HG03558 (cell line): ENCODE measurements at regions not wholly inside any gene's neighbourhood (a gene's known extent, or its start where the extent isn't known, plus 50 kb on each side); places are given as distances from the start of the nearest gene placed in this dataset.
"Not testable (repeated sequence)": the region's sequence is repeated elsewhere in the genome, so short reads cannot be mapped to it uniquely, and the experiment has no call there.

Experiments used
- ATAC-seq: cut with Tn5 transposase; IDR thresholded peaks from one replicate; pipeline ENCODE4 v1.9.1; 2021; ENCODE audit warnings: moderate number of reproducible peaks; ENCODE audit not compliant: unreplicated experiment; ENCODE audit errors: extremely low read depth

DNA sequence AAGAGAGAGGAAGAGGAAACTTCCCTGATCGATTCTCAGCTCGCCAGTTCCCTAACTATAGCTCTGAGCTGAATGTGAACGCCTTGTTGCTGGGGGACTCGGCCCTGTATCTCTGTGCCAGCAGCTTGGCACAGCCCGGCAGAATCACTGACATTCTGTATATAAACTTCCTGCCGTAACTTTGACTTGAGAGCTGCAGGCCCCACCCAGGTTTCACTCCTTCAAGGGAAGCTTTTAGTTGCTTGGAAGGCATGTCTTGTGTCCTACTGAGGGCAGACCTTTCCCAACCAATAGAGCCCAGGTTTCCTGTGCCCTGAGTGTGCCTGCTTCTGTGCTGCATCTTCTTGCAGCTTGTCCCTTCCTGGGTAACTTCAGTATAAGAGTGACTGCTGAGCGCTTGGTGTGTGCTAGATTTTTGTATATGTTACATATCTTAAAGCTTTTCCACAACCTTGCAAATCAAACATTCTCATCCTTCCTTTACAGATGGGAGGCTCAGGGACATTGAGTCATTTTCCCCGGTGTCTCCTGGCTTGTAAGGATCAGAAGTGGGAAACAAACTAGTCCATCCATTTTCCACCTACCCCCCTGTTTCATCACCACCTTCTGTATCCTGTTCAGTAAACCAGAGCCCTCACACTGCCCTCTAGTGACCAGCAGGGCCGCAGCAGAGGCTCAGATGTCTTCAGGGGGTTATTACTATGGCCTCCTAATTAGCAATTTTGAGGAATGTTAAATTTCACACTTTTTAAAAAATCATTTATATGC is 225.2 kb upstream of the PRSS58 start:
- no peak for ATAC-seq

DNA sequence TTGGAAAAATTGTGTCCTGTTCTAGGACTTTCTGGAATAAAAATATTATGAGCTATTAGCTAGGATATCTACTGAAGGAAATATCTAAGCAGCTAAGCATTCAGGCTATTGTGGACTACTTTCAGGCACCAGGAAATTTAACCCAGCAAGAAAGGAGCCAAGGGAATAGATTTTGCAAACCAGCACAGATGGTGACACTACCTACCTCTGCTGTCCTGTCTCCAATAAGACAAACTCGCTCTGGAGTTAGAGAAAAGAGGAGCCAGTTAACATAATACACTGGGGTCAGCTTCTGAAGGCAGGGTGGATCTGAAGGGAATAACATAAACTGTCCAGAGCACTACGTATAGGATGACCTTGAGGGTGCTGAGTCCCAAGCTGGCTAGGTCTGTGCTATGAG is 223.7 kb upstream of the PRSS58 start:
- ATAC-seq = no peak

DNA sequence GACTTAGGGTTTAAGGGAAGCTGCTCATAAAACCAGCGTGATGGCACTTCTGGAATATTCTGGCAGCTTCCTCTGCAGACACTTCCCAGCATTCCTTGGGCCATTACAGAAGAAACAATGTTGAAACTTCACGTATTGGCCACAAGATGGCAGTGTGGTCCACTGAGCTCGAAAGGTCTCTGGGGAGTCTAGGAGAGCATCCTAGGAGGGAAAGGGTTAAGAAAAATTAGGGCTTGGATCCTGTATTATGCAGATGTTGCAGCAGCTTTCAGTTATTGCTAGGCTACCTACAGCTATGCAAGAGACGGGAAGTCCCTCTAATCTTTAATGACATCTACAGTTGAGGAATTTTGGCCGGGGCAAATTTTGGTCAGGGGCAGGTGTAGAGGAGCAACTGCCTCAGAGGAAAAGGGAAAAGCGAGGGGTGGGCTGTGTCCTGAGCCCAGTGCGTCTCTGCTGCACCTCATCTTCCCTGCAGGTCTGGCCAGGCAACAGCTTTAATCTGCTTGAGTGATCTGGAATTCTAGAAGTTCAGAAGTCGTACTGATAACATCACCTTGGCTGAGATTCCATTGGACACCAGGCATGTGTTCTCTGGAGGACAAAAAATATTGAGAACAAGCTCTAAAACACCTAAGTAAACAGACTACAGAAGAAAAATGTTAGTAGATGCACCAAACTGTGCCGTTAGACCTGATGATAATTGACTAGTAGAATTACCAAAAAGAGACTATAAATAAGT is 220.8 kb upstream of the PRSS58 start:
- peak; percentile 60 for ATAC-seq

DNA sequence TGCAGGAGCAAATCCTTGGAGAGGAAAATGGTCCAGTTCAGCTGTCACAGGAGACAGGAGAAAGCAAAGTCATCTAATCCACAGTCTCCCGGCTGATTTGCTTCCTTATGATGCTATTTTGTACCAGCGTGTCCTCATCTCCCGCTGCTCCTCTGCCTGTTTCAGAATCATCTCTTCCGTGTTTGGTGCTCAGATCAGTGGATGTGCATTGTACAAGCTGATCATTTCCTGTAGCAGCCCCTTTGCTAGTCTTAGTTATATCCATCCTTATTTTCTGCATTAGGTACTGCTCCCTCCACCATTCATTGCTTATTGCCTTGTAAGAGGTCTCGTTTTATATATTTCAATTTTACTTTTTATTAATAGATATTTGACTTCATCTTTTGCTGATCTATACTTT is 219.9 kb upstream of the PRSS58 start:
- not testable (repeated sequence) for ATAC-seq

DNA sequence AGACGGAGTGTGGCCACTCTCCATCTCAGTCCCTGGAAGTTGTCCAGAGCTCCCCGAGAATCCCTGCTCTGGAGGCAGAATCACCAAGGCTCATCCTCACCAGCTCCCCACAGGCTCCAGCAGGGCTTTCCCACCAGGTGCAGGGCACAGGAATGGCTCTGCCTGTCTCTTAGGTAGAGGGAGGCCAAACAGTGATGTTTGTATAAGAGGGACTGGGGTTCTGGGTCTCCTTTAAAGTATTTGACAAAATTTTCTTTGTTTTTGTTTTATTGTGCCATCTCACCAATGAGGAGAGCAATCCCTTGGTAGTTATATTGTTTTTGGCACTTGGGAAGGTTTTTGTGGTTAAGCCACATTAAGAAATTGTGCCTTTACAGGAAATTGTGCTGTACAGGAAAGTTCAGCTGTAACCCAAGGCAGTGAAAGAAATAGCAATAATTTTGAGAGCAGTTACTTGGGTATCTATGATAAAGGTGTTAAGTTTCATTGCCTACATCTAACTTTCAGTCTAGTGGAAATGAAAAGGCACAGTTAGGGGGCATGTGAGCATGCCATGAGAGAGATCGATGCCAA is 219.3 kb upstream of the PRSS58 start:
- no peak for ATAC-seq

DNA sequence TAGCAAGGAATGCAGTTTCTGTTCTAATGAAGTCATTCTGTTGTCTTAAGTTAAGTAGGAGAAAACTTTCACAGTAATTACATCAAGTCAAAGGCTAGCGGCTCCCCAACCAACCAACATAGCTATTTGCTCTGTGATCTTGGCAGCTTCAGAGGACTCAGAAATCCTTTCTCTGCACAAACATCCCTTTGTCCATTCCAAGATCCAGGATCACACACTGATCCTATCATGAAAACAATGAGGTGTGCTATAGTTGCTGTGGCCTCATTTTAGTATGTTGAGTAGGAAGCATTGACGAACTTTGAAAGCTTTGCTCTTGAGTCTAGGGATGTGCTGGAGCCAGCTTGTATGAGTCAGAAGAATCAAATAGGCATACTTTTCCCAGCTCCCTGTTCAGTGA is 218.2 kb upstream of the PRSS58 start:
- ATAC-seq = no peak

DNA sequence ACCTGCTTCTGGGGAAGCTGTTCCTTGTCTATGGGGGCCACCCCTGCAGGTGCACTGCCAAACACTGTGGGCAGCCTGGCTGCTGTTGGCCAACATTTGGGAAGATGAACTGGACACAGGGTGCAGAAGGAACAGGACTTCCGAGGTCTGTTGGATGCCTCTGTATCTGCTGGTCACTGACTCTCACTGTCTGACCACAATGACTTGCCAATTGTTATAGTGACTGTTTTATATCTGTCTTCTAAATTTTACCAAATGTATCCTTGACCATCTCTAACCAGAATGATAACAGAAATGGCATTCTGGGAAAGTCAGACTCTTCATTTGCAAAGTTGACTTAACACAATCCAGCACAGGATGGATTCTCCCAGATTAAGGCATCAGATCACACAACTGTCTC is 214.0 kb upstream of the PRSS58 start:
- no peak for ATAC-seq

DNA sequence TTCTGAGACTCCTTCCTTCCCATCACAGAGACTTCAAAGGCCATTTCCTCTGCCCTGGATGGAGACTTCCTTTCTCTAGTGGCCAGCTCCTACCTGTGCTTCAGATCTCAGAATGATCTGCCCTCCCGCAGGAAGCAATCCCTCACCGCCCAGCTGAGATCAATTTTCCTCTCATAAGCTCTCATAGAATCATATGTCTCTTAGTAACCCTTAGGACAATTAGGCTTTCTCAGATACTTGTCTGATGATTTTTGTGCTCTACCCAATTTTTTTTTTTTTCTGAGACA is 212.6 kb upstream of the PRSS58 start:
- no peak for ATAC-seq

DNA sequence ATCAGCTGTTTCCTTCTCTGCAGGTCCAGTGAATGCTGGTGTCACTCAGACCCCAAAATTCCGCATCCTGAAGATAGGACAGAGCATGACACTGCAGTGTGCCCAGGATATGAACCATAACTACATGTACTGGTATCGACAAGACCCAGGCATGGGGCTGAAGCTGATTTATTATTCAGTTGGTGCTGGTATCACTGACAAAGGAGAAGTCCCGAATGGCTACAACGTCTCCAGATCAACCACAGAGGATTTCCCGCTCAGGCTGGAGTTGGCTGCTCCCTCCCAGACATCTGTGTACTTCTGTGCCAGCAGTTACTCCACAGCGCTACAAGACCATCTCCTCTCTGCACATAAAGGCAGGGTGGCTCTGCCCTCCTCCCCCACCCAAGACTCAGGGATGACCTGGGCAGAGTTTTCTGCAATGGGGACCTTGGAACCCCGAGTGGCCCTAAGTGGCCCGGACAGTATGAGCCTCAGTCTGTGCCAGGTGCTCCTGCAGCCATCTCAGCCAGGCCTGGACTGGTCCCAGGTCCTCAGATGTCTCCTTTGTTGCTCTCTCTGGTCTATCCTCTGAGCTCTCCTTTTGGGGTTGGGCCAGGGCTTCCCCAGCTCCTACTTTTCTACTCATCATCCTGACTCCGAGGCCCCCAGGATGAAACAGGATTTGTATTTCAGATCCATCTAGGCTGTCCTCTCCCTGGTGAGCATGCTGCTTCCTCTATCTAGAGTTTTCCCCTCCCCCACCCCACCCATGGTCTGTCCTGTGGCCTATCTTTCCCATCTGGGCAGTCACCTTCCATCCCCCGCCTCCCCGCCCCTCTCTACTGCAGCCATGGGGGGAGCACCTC is 212.1 kb upstream of the PRSS58 start:
- ATAC-seq = no peak

DNA sequence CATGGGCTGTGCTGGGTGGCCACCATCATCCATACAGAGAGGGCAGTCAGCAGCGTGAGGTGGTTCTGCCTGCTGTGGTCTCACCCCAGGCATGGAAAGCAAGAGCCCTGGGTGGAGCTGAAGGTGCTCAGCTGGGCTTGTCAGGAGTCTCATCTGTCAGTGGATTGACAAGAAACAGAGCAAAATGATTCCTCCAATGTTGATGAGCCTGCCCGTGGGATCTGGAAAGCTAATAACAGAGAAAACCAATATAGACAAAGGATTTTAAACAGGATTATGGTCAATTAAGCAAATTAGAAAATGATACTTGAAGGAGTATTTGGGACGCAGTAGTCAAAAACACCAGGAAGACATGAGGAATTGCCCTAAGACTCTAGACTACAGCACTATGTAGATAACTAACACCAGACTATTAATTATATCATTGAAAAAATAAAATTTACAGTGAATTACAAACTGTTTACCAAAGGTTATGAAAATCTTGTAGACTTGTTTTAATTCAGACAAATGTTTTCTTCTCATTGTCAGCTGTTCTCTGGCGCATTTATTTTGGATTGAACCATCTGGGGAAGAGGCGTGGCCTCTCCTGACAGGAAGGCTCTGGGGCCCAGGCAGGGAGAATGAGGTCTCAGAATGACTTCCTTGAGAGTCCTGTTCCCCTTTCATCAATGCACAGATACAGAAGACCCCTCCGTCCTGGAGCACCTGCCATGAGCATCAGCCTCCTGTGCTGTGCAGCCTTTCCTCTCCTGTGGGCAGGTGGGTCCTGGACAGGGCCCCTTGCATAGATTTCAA is 211.2 kb upstream of the PRSS58 start:
- no peak for ATAC-seq

DNA sequence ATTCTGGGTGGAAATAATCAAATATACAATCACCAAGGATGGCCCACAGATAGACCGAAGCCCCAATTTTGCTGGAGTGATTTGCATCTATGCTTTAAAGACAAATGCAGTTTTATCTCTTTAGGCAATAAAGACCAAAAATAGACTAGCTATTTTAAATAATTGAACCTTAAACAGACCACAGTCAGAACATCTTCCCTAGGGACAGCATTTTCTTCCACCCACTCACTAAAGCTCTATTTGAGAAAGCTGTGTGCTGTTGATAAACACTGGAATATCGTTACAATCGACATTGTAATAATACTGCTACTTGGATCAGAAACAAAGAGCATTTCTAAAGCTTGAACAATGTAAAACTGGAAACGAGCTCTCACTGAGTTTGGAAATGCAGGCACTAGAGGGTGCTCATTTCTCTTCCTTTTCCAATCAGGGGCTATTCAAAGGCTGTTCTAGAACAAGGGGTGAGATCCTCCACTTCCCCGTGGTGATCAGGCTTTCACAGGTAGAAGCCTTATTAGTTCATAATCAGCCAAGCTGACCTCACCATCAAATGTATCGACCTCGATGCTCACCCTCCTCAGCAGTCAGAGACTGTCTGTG is 209.3 kb upstream of the PRSS58 start:
- not testable (repeated sequence) for ATAC-seq

DNA sequence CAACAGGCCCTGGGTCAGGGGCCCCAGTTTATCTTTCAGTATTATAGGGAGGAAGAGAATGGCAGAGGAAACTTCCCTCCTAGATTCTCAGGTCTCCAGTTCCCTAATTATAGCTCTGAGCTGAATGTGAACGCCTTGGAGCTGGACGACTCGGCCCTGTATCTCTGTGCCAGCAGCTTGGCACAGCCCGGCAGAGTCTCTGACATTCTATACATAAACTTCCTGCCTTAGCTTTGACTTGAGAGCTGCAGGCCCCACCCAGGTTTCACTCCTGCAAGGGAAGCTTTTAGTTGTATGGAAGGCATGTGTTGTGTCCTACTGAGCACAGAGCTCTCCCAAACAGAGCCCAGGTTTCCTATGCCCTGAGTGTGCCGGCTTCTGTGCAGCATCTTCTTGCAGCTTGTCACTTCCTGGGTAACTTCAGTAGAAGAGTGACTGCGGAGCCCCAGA is 205.6 kb upstream of the PRSS58 start:
- no peak for ATAC-seq

DNA sequence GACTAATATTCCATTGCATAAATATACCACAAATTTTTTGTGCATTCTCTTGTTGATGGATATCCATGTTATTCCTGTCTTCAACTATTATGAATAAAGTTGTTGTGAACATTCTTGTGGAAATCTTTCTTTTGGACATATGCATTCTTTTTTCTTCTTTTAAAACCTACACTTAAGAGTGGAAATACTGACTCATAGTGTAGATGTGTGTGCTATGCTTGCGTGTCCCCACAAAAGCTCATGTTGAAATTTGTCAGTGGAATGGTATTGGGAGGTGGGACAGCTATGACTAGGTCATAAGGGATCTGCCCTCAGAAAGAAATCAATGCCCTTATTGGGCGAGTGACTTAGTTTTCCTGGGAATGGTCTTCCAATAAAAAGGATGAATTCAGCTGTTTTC is 203.6 kb upstream of the PRSS58 start:
- ATAC-seq = no peak

DNA sequence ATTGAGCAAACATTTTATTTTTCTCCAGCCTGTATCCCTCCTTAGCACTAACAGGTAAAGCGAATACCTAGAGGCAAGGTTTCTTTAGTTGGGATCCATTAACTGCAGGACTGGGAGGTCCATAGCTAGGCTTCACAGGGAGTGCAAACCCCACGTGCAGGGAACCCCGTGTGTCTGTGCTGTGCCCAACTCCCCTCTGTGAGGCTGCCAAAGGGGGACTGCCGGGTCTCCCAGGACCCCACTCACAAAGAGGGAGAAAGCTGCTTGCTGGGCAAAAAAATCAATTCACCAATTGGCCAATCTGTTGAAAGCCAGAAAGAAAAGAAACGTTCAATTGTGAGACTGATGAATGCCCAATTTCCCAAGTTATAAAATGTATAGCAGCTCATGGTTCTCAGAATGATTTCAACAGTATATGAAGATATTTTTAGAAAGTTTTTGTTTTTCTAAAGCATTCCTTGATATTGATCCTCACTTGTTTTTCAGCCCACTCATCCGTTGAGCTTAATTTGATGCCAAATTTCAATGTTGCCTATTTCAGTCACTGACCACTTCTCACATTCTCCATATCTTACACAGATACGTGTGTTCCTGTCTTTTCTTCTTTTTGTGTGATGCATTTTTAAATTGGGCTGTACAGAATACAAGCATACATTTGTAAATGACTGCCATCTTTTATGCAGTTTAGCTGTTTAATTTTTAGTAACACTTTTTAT is 202.7 kb upstream of the PRSS58 start:
- ATAC-seq = no peak

DNA sequence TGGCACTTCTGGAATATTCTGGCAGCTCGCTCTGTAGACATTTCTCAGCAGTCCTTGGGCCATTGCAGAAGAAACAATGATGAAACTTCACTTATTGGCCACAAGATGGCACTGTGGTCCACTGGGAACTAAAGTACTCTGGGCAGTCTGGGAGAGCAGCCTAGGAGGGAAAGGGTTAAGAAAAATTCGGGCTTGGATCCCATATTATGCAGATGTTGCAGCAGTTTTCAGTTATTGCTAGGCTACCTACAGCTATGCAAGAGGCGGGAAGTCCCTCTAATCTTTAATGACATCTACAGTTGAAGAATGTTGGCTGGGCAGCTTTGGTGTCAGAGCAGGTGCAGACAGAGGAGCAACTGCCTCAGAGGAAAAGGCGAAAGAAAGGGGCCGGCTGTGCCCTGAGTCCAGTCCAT is 201.7 kb upstream of the PRSS58 start:
- ATAC-seq = peak; percentile 81

DNA sequence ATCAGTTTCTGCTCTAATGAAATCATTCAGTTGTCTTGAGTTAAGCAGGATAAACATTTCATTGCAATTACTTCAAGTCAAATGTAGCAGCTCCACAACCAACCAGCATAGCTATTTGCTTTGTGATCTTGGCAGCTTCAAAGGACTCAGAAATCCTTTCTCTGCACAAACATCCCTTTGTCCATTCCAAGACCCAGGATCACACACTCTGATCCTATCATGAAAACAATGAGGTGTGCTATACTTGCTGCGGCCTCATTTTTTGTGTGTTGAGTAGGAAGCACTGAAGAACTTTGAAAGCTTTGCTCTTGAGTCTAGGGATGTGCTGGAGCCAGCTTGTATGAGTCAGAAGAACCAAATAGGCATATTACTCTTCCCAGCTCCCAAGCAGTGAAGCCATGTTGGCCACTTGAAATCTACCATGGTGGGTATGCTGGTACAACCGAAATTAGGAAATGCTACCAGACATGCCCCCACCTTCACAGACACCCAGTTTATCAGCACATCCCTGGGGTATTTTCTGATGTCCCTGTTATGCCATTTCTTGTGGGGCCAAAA is 199.4 kb upstream of the PRSS58 start:
- ATAC-seq = no peak

DNA sequence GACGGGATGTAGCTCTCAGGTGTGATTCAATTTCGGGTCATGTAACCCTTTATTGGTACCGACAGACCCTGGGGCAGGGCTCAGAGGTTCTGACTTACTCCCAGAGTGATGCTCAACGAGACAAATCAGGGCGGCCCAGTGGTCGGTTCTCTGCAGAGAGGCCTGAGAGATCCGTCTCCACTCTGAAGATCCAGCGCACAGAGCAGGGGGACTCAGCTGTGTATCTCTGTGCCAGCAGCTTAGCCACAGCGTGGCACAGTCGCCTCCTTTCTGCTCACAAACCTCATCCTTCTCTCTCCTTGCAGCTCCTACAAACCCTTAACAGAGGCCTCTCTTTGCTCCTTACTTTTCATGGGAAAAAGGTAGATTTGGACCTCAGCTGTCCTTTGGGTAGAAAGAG is 197.5 kb upstream of the PRSS58 start:
- ATAC-seq = no peak

DNA sequence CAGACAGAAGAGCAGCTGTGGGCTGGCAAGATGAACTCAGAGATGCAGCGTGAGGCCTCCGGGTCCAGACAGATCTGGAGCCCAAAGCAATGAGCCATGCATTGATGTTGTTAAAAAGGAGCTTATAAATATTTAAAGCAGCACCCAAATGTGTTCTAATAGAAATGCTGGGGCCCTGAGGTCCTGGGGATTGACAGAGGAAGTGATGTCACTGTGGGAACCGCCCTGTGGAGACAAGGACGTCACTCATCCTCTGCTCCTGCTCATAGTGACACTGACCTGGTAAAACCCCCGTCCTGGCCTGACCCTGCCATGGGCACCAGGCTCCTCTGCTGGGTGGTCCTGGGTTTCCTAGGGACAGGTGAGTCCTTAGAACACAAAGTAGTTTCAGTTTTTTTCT is 197.0 kb upstream of the PRSS58 start:
- no peak for ATAC-seq

DNA sequence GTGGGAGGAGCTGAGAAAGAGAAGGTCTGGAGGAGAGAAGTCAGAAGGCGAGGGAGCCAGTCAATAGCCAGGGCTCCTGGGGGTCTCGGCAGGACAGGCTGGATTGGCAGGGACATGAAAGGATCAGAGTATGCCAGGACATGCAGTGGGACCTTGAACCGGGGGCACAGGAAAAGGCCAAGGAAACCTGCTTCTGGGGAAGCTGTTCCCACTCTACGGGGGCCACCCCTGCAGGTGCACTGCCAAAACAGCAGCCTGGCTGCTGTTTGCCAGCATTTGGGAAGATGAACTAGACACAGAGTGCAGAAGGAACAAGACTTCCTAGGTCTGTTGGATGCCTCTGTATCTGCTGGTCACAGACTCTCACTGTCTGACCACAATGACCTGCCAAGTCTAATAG is 194.9 kb upstream of the PRSS58 start:
- ATAC-seq = no peak
